HepG2 (cell line): ENCODE measurements at regions not wholly inside any gene's neighbourhood (a gene's known extent, or its start where the extent isn't known, plus 50 kb on each side); places are given as distances from the start of the nearest gene placed in this dataset.

ENCODE experiments used
- ATAC-seq: fragments of 200-7000 bp; cut with Tn5 transposase; 3 replicates; pipeline ENCODE4 v1.9.1; 2020; ENCODE audit warnings: mild to moderate bottlenecking, moderate library complexity
- BruUV-seq: library from RNA; stranded (reverse); fragments of 400-500 nt; replicated peaks from 2 replicates; lab custom pipeline; 2021; lab: Mats Ljungman, UMichigan
- CTCF ChIA-PET: fragments of 300-600 bp; formaldehyde crosslinking; extraction: SDS; loops from one replicate; lab custom pipeline; 2021; ENCODE audit warnings: low total read pairs, inconsistent platforms, low intra/inter-chr PET ratio; lab: Yijun Ruan, JAX
- POLR2A ChIA-PET: fragments of 350-600 bp; sonication (Branson Sonifier 250); formaldehyde crosslinking; loops from one replicate; lab custom pipeline; 2020; ENCODE audit warnings: antibody characterized with exemption, inconsistent platforms; lab: Yijun Ruan, JAX
- DNase-seq: peaks from one replicate; pipeline ENCODE4 v3.0.0-alpha.2; 2015; ENCODE audit warnings: low spot score
- FAIRE-seq: peaks from 3 replicates; lab custom pipeline; 2011; peaks lifted over from hg19 to GRCh38; lab: Jason Lieb, UNC
- H2AFZ ChIP-seq: one replicate; pipeline ENCODE4 v1.6.1; 2011; ENCODE audit warnings: low read length, inconsistent platforms
- H3K27ac ChIP-seq: fragments of 300-600 bp; 3 replicates; pipeline ENCODE4 v1.8.0; 2011; ENCODE audit warnings: mixed run types, mild to moderate bottlenecking, mixed read lengths, low read length, inconsistent platforms; ENCODE audit not compliant: insufficient read depth; ENCODE audit errors: extremely low read length
- H3K27me3 ChIP-seq, 2 experiments: fragments of 200-600 bp in 1 of 2; 2 replicates in 1 of 2; 3 replicates in 1 of 2; pipeline versions ENCODE4 v1.6.0 to v1.8.0; 2011; ENCODE audit warnings: low read length in 2 of 2, mild to moderate bottlenecking in 2 of 2, moderate library complexity in 2 of 2, inconsistent platforms in 1 of 2; ENCODE audit not compliant: insufficient read depth in 2 of 2, control insufficient read depth in 1 of 2
- H3K36me3 ChIP-seq, 2 experiments: fragments of 200-600 bp in 1 of 2; replicated peaks in 1 of 2; 2 replicates in 1 of 2; 3 replicates in 1 of 2; pipeline versions ENCODE4 v1.5.1 to v1.8.0; 2011; ENCODE audit warnings: low read length in 2 of 2, inconsistent platforms in 1 of 2; ENCODE audit not compliant: insufficient read depth in 2 of 2, control insufficient read depth in 1 of 2
- H3K4me1 ChIP-seq: 2 replicates; pipeline ENCODE4 v1.5.1; 2012; ENCODE audit warnings: low read length, inconsistent platforms; ENCODE audit not compliant: insufficient read depth
- H3K4me2 ChIP-seq: 2 replicates; pipeline ENCODE4 v1.6.0; 2011; ENCODE audit warnings: low read depth, low read length, inconsistent platforms
- H3K4me3 ChIP-seq, 3 experiments: fragments of 200-600 bp in 1 of 3; sonication (generic), shearing (Covaris generic) in 1 of 3; replicated peaks in 1 of 3; 2 replicates each; pipeline ENCODE4 v1.5.1; 2011 to 2016; ENCODE audit warnings: low read length in 3 of 3, inconsistent platforms in 2 of 3, low read depth in 2 of 3, mild to moderate bottlenecking in 2 of 3, control low read depth in 1 of 3, mixed read lengths in 1 of 3; ENCODE audit not compliant: insufficient read depth in 1 of 3
- H3K79me2 ChIP-seq: one replicate; pipeline ENCODE4 v1.6.1; 2011; ENCODE audit warnings: low read length, inconsistent platforms; ENCODE audit not compliant: insufficient read depth
- H3K9ac ChIP-seq: 2 replicates; pipeline ENCODE4 v1.6.0; 2011; ENCODE audit warnings: mild to moderate bottlenecking, low read depth, low read length, inconsistent platforms; ENCODE audit not compliant: insufficient read depth
- H3K9me3 ChIP-seq: 2 replicates; pipeline ENCODE4 v1.5.1; 2012; ENCODE audit warnings: mild to moderate bottlenecking, low read length
- H4K20me1 ChIP-seq: 2 replicates; pipeline ENCODE4 v1.6.0; 2011; ENCODE audit warnings: inconsistent platforms, mild to moderate bottlenecking, low read length, moderate library complexity; ENCODE audit not compliant: insufficient read depth
- CREB1 ChIP-seq, 2 experiments: fragments of 450-650 bp in 1 of 2; IDR thresholded peaks; 2 replicates each; pipeline ENCODE4 v1.6.1; 2016 to 2017; ENCODE audit warnings: control low read depth in 1 of 2, mild to moderate bottlenecking in 1 of 2, missing compliant biosample characterization in 1 of 2, missing genetic modification characterization in 1 of 2
- EHMT2 ChIP-seq: fragments of 200-600 bp; sonication (generic); IDR thresholded peaks from 2 replicates; pipeline ENCODE4 v1.7.0; 2017; ENCODE audit warnings: antibody characterized with exemption, low read depth, low read length, borderline replicate concordance
- GLI4 ChIP-seq: sonication (generic); formaldehyde crosslinking; IDR thresholded peaks from 2 replicates; pipeline ENCODE4 v1.5.1; 2020; ENCODE audit warnings: missing genetic modification reagents, mild to moderate bottlenecking, moderate library complexity, borderline replicate concordance
- NCOA5 ChIP-seq: sonication (generic); formaldehyde crosslinking; IDR thresholded peaks from 2 replicates; pipeline ENCODE4 v1.4.0; 2020; ENCODE audit warnings: missing genetic modification reagents
- TRAFD1 ChIP-seq: sonication (generic); formaldehyde crosslinking; IDR thresholded peaks from 2 replicates; pipeline ENCODE4 v1.5.1; 2020; ENCODE audit warnings: missing genetic modification reagents, mild to moderate bottlenecking, borderline replicate concordance
- ZNF121 ChIP-seq: sonication (generic); formaldehyde crosslinking; IDR thresholded peaks from 2 replicates; pipeline ENCODE4 v1.5.0; 2020; ENCODE audit warnings: mild to moderate bottlenecking, missing genetic modification reagents
- ZNF276 ChIP-seq: sonication (generic); formaldehyde crosslinking; IDR thresholded peaks from 2 replicates; pipeline ENCODE4 v1.4.0; 2020; ENCODE audit warnings: mild to moderate bottlenecking, low read depth, missing genetic modification reagents
- ZNF329 ChIP-seq: sonication (generic); formaldehyde crosslinking; IDR thresholded peaks from 2 replicates; pipeline ENCODE4 v1.9.0; 2021; ENCODE audit warnings: low read depth, mild to moderate bottlenecking, missing genetic modification reagents
- WGBS: methylation state at CpG from one replicate; pipeline ENCODE4 v1.1.6; 2017; ENCODE audit warnings: low lambda C conversion rate; 5-methylcytosine and 5-hydroxymethylcytosine counted together
- in situ Hi-C: cut with HindIII; loops from 2 replicates; pipeline ENCODE4 v1.10.0; 2017; ENCODE audit warnings: low pct_unique_long_range_greater_than_20kb; ENCODE audit not compliant: extremely low pct_ligation_motif_present
- intact Hi-C: fragments of 100-400 bp; cut with micrococcal nuclease; formaldehyde crosslinking; loops from one replicate; pipeline ENCODE4 v1.10.0; 2022; ENCODE audit not compliant: unreplicated experiment

GRCh38 chr15:85929786-85930185 lies 135.1 kb upstream of the KLHL25 start:
- WGBS, result 32% methylated on average over 1 of the region's 1 CpG
- H3K27ac ChIP-seq, result no peak overlapping the region
- no peaks in the 10 kb centered on the region for H3K4me1 ChIP-seq
- BruUV-seq, result no TSS peak
- no peak overlapping the region for H3K4me2 ChIP-seq
- no peak for ATAC-seq
- no peaks in the 10 kb centered on the region for H3K36me3 ChIP-seq
- no peaks in the 10 kb centered on the region for H4K20me1 ChIP-seq
- no peak overlapping the region for H3K4me3 ChIP-seq
- no peak for FAIRE-seq
- CTCF ChIA-PET, result no interaction called here
- H3K27me3 ChIP-seq, result no peaks in the 10 kb centered on the region; a peak in 1 of 5 replicates
- H3K9me3 ChIP-seq, result no peaks in the 10 kb centered on the region
- H3K9ac ChIP-seq, result no peak overlapping the region
- POLR2A ChIA-PET, result no interaction called here
- in situ Hi-C loops (no loop called here), intact Hi-C loops (no loop called here)
- H3K79me2 ChIP-seq, result no peaks in the 10 kb centered on the region
- TF ChIP-seq ZNF329 (CRISPR knock-in tag) (no peak), GLI4 (CRISPR knock-in tag) (no peak), TRAFD1 (CRISPR knock-in tag) (no peak), ZNF121 (CRISPR knock-in tag) (no peak), ZNF276 (CRISPR knock-in tag) (no peak), CREB1 (IDR thresholded peaks at IDR 0.05) (no peak), CREB1 (CRISPR knock-in tag; IDR thresholded peaks at IDR 0.05) (no peak), EHMT2 (no peak), NCOA5 (CRISPR knock-in tag) (no peak)
- H2AFZ ChIP-seq, result no peak overlapping the region
- no peak for DNase-seq
